ENCODE measurements at regions not wholly inside any gene's neighbourhood (a gene's known extent, or its start where the extent isn't known, plus 50 kb on each side); places are given as distances from the start of the nearest gene placed in this dataset.
"Not testable (repeated sequence)": the region's sequence is repeated elsewhere in the genome, so short reads cannot be mapped to it uniquely, and the experiment has no call there.

DNA sequence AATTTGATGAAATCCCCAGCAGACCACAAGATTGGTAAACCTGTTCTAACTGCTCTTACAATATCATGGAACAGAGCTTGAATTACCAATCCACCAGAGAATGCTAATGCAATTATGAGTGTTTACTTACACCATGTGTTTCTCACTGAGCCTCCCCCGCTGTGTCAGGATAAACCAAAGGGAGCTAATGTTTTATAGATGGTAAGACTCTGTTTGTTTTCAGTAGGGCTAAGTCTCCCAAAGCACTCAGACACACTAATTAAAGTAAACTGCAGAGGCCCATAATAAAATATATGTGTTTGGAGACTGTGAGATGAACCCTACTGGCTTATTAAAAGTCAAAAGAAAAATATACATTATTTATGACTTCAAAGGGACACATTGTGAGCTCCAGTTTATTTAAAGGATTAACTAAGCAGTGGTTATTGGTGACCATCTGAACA is 261.7 kb upstream of the FAM241A start:
- peak; percentile 24 for DNase-seq

DNA sequence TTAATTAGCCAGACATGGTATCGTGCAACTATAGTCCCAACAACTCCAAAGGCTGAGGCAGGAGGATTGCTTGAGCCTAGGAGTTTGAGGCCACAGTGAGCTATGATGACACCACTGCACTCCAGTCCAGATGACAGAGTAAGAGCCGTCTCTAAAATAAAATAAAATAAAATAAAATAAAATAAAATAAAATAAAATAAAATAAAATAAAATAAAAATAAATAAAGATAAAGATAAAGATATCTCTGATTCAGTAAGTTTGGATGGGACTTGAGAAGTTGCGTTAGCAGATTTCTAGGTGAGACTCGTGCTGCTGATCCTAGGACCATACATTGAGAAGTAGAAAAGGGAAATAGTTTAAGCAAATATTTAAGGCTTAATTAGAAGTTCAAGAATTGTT is 254.8 kb upstream of the FAM241A start:
- no peak for DNase-seq

DNA sequence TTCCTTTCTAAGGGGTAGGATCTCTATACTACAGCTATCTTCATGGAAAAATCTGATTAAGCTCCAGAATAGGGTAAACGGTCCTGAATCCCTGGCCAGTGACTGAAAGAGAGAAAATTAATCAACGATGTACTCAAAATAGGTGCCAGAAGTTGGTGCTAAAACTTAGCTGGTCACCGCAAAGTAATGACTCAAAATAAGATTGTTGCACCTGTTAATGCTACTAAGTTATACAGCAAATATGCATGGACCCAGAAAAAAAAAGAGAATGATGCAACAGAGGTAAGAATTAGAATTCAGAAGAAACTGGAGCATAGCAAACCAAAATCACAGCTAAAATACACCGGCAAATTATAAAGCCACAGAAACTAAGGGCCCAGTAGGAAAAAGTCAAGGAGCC is 239.7 kb upstream of the FAM241A start:
- DNase-seq: no peak

DNA sequence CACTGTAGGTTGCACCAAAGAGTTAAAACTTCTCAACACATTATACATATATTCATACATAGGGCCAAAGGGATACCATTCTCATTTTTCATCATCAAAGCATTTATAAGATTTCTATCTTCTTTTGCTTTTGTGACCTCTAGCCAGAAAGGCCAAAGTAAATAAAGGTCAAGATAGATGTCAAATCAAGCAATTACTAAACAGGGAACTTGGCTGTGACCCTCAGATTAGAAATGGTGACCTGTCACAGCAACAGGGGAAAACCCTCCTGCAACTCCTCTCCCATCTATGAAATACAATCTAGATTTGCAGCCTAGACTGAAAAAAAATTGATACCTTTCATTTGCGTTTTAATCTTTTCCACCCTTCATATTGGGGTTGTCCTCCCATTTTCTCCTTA is 225.6 kb upstream of the FAM241A start:
- no peak for DNase-seq

DNA sequence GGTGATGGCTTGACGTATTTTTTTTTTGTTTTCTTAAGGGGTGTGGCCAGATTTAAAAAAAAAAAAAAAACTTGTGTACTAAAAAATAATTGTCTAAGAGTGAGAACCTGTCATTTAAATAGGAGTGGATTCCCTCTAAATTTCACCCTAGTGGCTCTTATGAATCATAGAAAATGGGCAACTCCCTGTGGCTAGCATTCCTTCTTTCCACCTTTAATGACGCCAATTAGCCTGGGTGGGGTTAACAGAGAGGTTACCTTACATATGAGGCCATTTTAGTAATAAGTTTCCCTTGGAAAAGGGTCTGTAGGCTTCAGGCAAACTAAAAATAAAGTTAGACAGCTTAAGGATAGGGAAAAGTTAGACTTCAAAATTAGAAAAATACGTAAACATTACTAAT is 223.5 kb upstream of the FAM241A start:
- DNase-seq: no peak

DNA sequence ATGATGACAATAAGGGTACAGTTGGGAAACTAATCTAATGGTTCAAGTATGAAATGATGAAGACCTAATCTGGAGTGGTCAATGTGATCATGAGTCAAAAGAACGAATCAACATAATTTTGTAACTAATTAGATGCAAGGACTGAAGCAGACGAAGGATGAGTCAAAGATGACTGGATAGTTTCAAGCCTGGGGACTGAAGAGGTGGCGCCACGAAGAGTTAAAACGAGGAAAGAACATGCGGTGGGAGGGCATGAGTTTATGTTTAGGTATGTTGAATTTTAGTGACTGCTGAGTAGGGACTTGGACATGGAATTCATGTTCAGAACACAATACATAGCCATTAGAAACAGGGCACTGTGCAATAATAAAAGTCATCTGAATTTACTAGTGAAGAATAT is 221.5 kb upstream of the FAM241A start:
- no peak for DNase-seq

DNA sequence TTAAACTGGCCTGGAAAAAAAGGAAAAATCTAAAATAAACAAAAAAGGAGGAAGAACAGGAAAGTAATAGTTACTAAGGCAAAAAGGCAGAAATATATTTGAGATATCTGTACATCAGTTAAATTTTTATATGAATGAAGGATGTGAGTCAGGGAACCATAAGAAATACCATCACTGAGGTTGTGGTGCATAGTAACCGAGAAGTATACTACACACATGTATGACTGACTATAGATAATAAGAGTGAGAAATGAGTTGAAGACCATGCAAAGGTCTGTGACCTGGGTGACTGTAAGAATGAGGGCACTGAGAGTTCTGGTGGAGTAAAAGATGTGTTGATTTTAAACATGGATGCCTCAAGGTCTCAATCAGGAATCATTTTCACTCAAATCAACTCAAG is 220.6 kb upstream of the FAM241A start:
- DNase-seq: no peak

DNA sequence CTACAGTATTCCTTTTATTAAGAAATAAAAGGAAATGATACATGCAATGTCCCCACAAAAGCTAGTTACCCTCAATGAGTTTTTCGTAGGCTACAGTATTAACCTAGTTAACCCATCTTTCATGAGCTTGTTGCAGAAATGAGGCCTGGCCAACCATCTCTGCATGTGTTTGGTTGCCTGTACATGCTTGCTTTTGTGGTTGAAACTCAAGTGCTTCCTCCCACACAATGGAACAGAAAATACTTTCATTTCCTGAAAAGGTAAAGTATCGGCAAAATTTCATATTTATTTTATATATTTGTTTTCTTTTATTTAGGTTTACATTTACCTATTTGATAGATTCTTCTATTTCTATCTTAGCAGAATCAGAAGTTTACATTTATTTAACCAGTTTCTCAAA is 214.6 kb upstream of the FAM241A start:
- DNase-seq: no peak

DNA sequence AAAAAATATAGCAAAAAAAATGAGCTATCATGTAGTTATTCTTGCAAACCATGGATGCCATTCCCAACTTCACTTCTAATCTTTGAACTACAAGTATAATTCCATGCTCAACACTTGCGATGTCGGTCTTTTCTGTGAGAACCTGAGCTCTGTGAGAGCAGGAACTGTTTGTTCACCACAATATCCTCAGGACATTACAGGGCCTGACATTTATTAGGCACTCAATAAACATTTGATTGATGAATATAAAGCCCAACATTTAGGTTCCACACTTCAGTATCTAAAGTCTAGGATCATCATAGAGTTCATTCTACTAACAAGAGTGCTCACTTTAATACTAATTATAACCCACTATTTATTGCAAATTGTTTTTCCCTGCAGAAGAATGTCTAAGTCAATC is 211.6 kb upstream of the FAM241A start:
- DNase-seq: no peak

DNA sequence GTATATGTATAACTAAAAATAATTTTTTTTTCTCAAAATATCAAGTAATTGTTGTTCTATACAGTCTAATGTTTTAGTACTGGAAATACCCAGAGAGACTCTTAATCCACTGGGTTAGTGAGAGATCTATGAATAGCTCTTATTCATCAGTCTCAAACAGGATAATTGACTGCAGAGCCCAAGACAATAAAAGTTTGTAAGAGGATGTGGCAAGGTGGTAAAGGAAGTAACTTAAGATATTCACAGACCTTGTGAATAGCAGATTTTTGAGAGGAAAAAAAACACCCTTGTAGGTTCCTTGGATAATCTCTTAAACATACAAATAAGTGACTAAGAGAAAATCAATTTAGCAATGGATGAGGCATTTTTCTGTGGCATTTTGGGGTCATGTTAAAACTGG is 210.9 kb upstream of the FAM241A start:
- no peak for DNase-seq

DNA sequence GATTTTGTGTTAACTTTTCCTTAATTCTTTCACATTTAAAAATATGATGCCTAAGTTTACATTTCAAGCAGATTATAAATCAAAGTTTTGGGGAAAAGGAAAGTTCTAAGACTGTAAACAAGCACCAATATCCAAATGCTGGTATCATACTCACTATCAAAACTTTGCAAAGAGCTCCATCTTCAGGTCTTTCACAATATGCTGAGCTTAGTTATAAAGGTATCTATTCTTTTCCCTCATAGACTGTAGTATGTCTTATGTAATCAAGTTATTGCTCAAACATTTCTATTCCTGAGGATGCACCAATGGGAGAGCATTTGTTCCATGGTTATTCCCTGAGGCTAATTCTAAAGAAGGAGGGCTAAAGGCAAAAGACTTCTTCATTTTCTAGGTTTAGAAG is 207.9 kb upstream of the FAM241A start:
- DNase-seq: peak; percentile 29

DNA sequence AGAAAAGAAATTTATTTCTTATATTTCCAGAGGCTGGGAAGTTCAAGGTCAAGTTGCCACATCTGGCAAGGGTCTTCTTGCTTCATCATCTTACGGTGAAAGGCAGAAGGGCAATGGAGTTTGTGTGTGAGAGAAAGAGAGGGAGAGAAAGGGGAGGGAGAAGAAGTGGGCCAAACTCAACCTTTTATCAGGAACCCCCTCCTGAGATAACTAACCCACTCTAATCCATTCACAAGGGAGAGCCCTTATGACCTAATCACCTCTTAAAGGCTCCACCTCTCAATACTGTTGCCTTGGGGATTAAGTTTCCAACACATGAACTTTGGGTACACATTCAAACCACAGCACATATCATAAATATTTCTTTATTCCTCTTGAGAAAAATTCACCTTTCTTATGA is 203.3 kb upstream of the FAM241A start:
- no peak for DNase-seq

DNA sequence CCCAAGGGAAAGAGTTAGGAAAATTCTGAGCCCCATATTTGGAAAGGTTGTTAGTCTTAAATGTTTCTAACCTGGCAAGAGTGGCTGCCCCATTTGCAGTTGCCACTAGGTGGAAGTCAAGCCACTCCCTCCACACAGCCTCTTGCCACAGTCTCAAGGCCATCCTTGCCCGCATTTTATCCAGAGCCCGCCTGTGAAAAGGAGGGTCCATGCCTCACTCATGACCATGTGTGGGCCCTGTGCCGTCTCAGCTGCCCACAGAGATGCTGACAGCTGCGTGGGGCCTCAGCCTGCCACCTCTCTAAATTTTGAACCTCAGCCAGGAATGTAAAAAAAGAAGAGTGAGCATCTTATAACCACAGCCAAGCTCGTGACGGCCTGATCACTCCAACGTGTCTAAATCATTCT is 201.5 kb upstream of the FAM241A start:
- DNase-seq: peak; percentile 14

DNA sequence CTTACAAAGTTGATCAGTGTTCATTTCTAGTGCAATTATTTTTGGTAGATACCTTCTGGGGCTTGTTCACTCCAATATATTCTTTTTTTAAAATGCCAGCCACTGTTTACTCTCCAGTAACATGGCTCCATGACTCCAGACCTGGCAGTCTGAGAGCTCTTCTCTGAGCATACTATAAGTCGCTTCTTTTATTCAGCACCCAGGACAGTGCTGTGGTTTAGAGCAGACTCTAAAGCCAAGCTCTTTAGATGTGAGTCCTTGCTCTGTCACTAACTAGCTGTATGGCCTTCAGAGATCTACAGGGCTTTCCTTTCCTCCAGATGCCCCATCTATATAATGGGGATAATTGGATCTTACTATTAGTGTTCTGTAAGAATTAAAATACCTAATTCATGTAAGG is 200.2 kb upstream of the FAM241A start:
- DNase-seq: no peak

DNA sequence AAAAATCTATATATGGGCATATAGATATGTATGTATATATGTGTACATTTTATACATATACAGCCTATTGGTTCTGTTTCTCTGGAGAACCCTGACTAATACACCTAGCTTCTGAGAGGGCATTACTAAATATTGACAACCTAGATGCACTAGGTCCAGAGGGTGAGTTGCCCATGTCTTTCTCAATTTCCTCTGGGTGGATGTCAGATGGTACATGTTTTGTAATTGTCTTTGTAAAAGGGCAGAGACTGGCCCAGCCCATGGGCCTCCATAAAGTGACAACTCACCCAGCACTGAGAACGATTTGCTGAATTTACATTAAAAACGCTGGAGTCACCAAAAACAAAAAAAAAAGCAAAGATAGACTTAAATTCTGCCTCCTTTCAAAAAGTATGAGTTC is 198.5 kb upstream of the FAM241A start:
- DNase-seq: no peak

DNA sequence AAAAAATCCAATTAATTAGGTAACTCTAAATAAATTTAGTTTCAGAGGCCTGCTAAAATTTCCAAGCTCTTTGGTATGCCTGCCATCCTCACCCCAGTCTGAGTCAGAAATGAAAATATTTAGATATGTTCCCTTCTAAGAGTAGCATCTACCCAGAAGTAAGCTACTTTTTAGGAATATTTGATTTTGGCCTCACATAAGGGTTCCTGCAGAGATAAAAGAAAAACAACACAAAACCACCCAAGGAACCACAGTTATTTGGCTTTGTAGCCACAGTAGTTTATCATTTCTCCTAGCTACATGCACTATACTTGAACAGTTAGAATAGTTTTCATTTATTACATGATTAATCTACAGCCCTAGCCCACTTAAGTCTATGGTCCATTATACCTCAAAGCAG is 192.6 kb upstream of the FAM241A start:
- no peak for DNase-seq

DNA sequence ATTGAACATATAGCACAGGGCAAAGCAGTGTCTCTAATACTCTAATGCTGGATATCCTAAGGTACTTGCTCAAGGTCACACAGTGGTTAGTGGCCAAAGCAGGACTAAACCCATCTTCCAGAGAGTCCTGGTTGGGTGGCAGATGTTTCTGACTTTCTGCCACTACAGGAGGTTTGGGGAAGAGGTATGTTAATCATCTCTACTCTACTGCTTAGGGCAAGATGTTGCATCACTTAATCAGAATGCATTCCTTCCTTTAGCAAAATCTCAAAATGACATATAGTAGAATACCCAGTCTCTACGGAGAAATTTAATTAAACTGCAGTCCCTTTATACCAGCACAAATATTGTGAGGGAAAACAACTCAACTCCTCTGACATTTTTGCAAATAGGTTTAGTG is 190.7 kb upstream of the FAM241A start:
- DNase-seq: no peak

DNA sequence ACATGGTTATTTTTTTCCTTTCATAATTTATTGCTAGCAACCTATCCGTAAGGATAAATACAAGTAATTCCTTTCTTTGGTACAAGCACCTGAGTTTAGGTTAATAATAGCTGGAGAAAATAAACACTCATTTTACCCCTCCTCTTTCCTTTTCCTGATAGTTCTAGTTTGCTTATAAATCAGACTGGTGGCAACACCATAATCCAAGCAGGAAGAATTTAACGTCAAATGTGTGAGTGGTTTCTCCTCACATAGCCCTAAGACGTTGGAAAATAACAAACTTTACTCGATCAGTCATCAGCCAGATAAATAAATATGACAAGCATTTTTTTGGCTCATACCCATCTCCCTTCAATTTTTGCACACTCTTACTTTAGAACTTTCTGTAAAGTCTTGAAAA is 190.3 kb upstream of the FAM241A start:
- DNase-seq: no peak

DNA sequence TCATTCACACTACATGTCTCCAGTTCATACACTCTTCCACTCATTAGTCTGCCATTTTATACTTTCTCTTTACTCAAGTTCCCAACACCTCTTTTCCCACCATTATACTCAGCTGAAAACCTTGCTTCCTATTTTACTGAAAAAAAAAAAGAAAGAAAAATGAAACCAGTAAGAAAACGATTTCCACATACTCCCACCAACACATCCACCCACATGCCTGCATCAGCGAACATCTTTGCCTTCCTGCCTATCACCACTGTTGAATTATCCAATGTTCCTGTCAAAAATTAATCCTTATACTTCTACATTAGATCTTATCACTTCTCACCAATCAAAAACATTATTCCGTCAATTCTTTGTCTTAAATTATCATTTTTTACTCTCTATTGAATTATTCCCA is 188.1 kb upstream of the FAM241A start:
- DNase-seq: no peak

DNA sequence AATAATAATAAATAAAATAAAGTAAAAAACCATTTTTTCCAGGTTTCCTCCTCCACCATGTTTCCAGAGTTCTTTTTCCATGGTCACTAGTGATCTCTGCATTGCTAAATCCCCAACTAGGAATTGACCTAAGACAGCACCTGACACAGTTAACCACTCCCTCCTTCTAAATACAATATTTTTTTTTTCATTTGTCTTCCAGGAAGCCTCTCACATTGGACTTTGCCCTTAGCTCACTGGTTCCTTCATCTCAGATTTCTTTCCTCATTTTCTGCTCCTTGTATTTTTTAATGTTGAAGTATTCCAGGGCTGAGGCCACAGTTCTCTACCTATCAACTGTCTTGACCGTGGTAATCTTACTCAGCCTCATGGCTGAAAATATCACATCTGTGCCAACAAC is 187.3 kb upstream of the FAM241A start:
- no peak for DNase-seq

DNA sequence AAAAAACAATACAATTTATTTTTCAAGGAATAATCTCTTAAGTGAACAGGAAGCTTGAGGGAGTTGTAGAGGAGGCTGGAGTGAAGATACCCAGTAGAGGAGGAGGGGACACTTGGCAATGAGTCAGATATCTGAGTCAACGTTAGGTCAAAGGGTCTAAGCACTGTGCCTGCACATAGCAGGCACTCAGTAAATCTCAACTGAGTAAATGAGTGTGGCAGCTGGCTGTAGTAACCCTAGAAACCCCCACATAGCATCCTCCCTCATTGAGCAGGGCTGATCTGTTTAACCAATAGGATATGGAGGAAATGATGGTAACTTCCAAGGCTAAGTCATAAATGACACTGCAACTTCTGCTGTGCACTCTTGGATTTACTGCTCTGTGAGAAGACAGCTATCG is 186.0 kb upstream of the FAM241A start:
- DNase-seq: no peak

DNA sequence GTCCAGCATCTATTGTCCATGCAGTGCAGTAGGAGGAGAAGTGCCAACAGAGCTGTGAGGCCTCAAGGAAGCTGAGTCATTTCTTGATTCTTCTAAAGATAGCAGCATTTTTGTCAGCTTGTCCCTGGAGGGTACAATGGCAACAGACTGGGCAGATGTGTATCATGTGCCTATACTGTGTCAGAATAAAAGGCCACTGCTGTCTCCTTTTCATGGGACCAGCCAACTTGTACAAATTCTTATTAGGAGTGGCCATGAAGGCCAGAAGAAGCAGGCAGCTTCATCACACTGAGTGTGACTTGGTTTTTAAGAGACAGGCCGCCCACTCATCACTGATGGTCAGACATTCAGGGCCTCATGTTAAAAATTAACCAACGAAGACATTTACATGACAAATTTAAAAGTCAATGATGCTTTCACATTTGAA is 185.0 kb upstream of the FAM241A start:
- DNase-seq: no peak

DNA sequence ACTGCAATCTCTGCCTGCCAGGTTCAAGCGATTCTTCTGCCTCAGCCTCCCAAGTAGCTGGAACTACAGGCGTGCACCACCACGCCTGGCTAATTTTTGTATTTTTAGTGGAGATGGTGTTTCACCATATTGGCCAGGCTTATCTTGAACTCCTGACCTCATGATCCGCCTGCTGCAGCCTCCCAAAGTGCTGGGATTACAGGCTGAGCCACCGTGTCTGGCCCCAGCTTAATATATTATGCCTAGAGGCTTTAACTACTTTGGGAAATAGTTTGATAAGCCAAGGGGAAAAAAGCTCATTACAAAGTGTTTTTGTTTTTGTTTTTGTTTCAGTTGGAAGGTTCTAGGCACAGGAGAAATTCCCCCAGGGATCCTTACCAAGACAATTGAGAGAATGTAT is 184.2 kb upstream of the FAM241A start:
- not testable (repeated sequence) for DNase-seq

DNA sequence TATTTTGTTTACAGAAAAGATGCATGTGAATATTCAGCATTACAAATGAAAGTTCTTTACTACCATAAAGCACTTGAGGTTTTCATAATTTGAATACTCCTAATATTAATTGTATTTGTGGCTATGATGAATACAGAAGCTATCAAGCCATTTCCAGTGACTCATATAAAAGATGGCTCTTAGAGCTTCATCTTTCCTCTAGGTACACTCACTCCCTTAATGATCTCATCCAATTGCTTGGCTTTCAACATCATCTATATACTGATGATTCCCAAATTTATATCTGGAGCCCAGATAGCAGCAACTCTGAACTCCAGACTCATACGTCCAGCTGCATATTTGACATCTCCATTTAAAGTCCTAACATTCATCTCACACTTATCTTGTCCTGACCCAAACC is 183.4 kb upstream of the FAM241A start:
- DNase-seq: no peak

DNA sequence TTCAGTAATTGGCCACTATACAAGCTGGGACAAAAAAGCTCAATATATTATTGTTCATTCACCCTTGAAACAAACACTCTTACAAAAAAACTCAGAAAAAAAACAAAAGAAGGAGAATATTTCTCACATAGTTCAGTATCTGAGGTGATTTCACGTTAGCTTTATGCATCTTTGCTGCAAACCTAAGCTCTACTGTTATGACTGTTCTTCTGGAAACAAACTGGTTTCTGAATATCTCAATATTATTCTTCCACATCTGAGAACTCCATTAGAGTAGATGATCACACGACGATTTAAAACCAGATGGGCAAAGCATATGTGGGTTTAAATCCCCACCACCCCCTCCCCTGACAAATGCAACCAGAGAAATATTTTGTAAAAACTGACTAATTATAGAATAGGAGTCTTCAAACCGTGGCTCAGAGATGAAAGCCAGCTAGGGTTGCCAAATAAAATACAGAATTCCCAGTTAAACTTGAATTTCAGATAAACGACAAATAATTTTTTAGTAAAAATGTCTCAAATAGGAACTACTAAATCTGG is 182.0 kb upstream of the FAM241A start:
- no peak for DNase-seq

Measured in left kidney (tissue), 1 donor.